ENCODE measurements at regions not wholly inside any gene's neighbourhood (a gene's known extent, or its start where the extent isn't known, plus 50 kb on each side); places are given as distances from the start of the nearest gene placed in this dataset.

GRCh38 chr2:11988691-11989353 is 242.4 kb downstream of the LPIN1 start:
- Histone ChIP-seq H3K9me3 (no peaks in the 10 kb centered on the region), H3K4me1 (peaks cover 3% of the 10 kb centered on the region), H3K36me3 (no peaks in the 10 kb centered on the region), H3K4me3 (ENCODE audit: low read depth, low read length) (no peak overlapping the region), H3K27me3 (no peaks in the 10 kb centered on the region)
- no peak for TF ChIP-seq CTCF (IDR thresholded peaks at IDR 0.05; ENCODE audit: low read depth, low read length)
- no peak for DNase-seq

- Histone ChIP-seq H3K4me1 (peaks cover 3% of the 10 kb centered on the region), H3K4me3 (ENCODE audit: low read depth, low read length) (no peak overlapping the region), H3K9me3 (no peaks in the 10 kb centered on the region), H3K36me3 (no peaks in the 10 kb centered on the region), H3K27me3 (no peaks in the 10 kb centered on the region)
- TF ChIP-seq CTCF (IDR thresholded peaks at IDR 0.05; ENCODE audit: low read depth, low read length), result no peak
- no peak for DNase-seq
These were observed 242.9 kb downstream of the LPIN1 start for GRCh38 chr2:11989354-11989703.

- DNase-seq, result no peak
- H3K4me3 ChIP-seq (ENCODE audit: low read depth, low read length), result no peak overlapping the region
- peaks cover 3% of the 10 kb centered on the region for H3K4me1 ChIP-seq
- no peaks in the 10 kb centered on the region for H3K27me3 ChIP-seq
- no peaks in the 10 kb centered on the region for H3K36me3 ChIP-seq
- H3K9me3 ChIP-seq, result no peaks in the 10 kb centered on the region
- TF ChIP-seq CTCF (IDR thresholded peaks at IDR 0.05; ENCODE audit: low read depth, low read length), result no peak
These were observed 244.1 kb downstream of the LPIN1 start for GRCh38 chr2:11990576-11990975.

- Histone ChIP-seq H3K9me3 (no peaks in the 10 kb centered on the region), H3K4me3 (ENCODE audit: low read depth, low read length) (no peak overlapping the region), H3K4me1 (peaks cover 3% of the 10 kb centered on the region), H3K36me3 (no peaks in the 10 kb centered on the region), H3K27me3 (no peaks in the 10 kb centered on the region)
- no peak for DNase-seq
- no peak for TF ChIP-seq CTCF (IDR thresholded peaks at IDR 0.05; ENCODE audit: low read depth, low read length)
These were observed 247.3 kb downstream of the LPIN1 start for GRCh38 chr2:11993749-11994148.

- no peak for DNase-seq
- Histone ChIP-seq H3K36me3 (no peaks in the 10 kb centered on the region), H3K9me3 (no peaks in the 10 kb centered on the region), H3K27me3 (no peaks in the 10 kb centered on the region), H3K4me3 (ENCODE audit: low read depth, low read length) (no peak overlapping the region), H3K4me1 (peaks cover 3% of the 10 kb centered on the region)
- no peak for TF ChIP-seq CTCF (IDR thresholded peaks at IDR 0.05; ENCODE audit: low read depth, low read length)
These were observed 249.0 kb downstream of the LPIN1 start for GRCh38 chr2:11995456-11995855.

GRCh38 chr2:11996618-11997017 is 250.2 kb downstream of the LPIN1 start:
- Histone ChIP-seq H3K9me3 (no peaks in the 10 kb centered on the region), H3K36me3 (no peaks in the 10 kb centered on the region), H3K4me1 (peaks cover 3% of the 10 kb centered on the region), H3K27me3 (no peaks in the 10 kb centered on the region), H3K4me3 (ENCODE audit: low read depth, low read length) (no peak overlapping the region)
- no peak for DNase-seq
- TF ChIP-seq CTCF (IDR thresholded peaks at IDR 0.05; ENCODE audit: low read depth, low read length), result no peak

Measured in BE2C (cell line).